Thyroid gland (tissue), 4 donors: ENCODE measurements at regions not wholly inside any gene's neighbourhood (a gene's known extent, or its start where the extent isn't known, plus 50 kb on each side); places are given as distances from the start of the nearest gene placed in this dataset.

Source experiments
- DNase-seq, 2 donors: peaks; one replicate each; pipeline ENCODE4 v3.0.0-alpha.2; 2019
- H3K27ac ChIP-seq, 3 donors: fragments of 200-600 bp; sonication (generic); 1 replicate in 2 of 3; 2 replicates in 1 of 3; pipeline ENCODE4 v1.5.1; 2016 to 2019; ENCODE audit warnings: mild to moderate bottlenecking in 1 of 3, moderate library complexity in 1 of 3
- H3K27me3 ChIP-seq: fragments of 200-600 bp; sonication (generic); one replicate; pipeline ENCODE4 v1.5.1; 2019
- H3K36me3 ChIP-seq, 2 donors: fragments of 200-600 bp; sonication (generic); one replicate each; pipeline ENCODE4 v1.5.1; 2016 to 2019
- H3K4me1 ChIP-seq, 2 donors: fragments of 200-600 bp; sonication (generic); one replicate each; pipeline ENCODE4 v1.5.1; 2017 to 2019
- H3K4me3 ChIP-seq, 3 donors: fragments of 200-600 bp; sonication (generic); replicated peaks in 1 of 3; 1 replicate in 2 of 3; 2 replicates in 1 of 3; pipeline ENCODE4 v1.5.1; 2016; ENCODE audit warnings: mild to moderate bottlenecking in 1 of 3
- H3K9me3 ChIP-seq: fragments of 200-600 bp; sonication (generic); one replicate; pipeline ENCODE4 v1.5.1; 2017
- CTCF ChIP-seq, 6 experiments: fragments of 200-600 bp in 3 of 6; fragments of 450-650 bp in 3 of 6; sonication (generic) in 3 of 6; IDR thresholded peaks; one replicate each; pipeline ENCODE4 v1.5.1; 2016 to 2019; ENCODE audit warnings: antibody characterized with exemption in 6 of 6, mild to moderate bottlenecking in 2 of 6, inconsistent platforms in 1 of 6, moderate library complexity in 1 of 6
- POLR2A ChIP-seq, 2 donors: fragments of 450-650 bp; IDR thresholded peaks; one replicate each; pipeline ENCODE4 v1.6.1; 2017; ENCODE audit warnings: antibody characterized with exemption in 2 of 2, mild to moderate bottlenecking in 2 of 2, moderate library complexity in 1 of 2
- WGBS, 2 donors: methylation state at CpG; one replicate each; pipeline ENCODE4 v1.1.5; 2017; 5-methylcytosine and 5-hydroxymethylcytosine counted together
- intact Hi-C: fragments of 100-400 bp; cut with DNase I; formaldehyde crosslinking; loops from one replicate; pipeline ENCODE4 v1.15.1; 2023

- Histone ChIP-seq H3K4me3 (no peak overlapping the region), H3K27ac (peak overlapping the region in 1 of 3 donors; percentile 5), H3K4me1 (peaks cover 4 to 13% of the 10 kb centered on the region in 2 donors), H3K36me3 (no peaks in the 10 kb centered on the region), H3K27me3 (no peaks in the 10 kb centered on the region), H3K9me3 (no peaks in the 10 kb centered on the region)
- TF ChIP-seq CTCF (IDR thresholded peaks at IDR 0.05) (no peak), POLR2A (IDR thresholded peaks at IDR 0.05) (no peak)
- WGBS, 2 donors: 18 to 38% methylated on average over 1 of the region's 1 CpG
- intact Hi-C loops: no loop called here
- peak; percentile 62 to 75 for DNase-seq
These were observed 116.0 kb upstream of the FOXA2 start for GRCh38 chr20:22700367-22700766.

- Histone ChIP-seq H3K27me3 (no peaks in the 10 kb centered on the region), H3K36me3 (no peaks in the 10 kb centered on the region), H3K9me3 (no peaks in the 10 kb centered on the region), H3K4me3 (no peak overlapping the region), H3K27ac (no peak overlapping the region), H3K4me1 (peaks cover 4 to 13% of the 10 kb centered on the region in 2 donors)
- intact Hi-C loops: no loop called here
- WGBS, 2 donors: 95 to 96% methylated on average over 1 of the region's 1 CpG
- DNase-seq: no peak
- TF ChIP-seq POLR2A (IDR thresholded peaks at IDR 0.05) (no peak), CTCF (IDR thresholded peaks at IDR 0.05) (no peak)
These were observed 117.4 kb upstream of the FOXA2 start for GRCh38 chr20:22701679-22702308.

- Histone ChIP-seq H3K4me3 (no peak overlapping the region), H3K9me3 (no peaks in the 10 kb centered on the region), H3K27ac (no peak overlapping the region), H3K4me1 (peaks cover 4 to 13% of the 10 kb centered on the region in 2 donors), H3K36me3 (no peaks in the 10 kb centered on the region), H3K27me3 (no peaks in the 10 kb centered on the region)
- TF ChIP-seq POLR2A (IDR thresholded peaks at IDR 0.05) (no peak), CTCF (IDR thresholded peaks at IDR 0.05) (no peak)
- no peak for DNase-seq
- intact Hi-C loops: no loop called here
These were observed 119.5 kb upstream of the FOXA2 start for GRCh38 chr20:22703843-22704242.

GRCh38 chr20:22711971-22712755, 127.8 kb upstream of the FOXA2 start:
- WGBS, 2 donors: 84 to 89% methylated on average over 2 of the region's 2 CpGs
- Histone ChIP-seq H3K4me3 (no peak overlapping the region), H3K4me1 (no peaks in the 10 kb centered on the region), H3K36me3 (no peaks in the 10 kb centered on the region), H3K27ac (no peak overlapping the region), H3K27me3 (no peaks in the 10 kb centered on the region), H3K9me3 (no peaks in the 10 kb centered on the region)
- TF ChIP-seq POLR2A (IDR thresholded peaks at IDR 0.05): no peak
- no peak for TF ChIP-seq CTCF (IDR thresholded peaks at IDR 0.05)
- DNase-seq: no peak
- intact Hi-C loops: no loop called here

- Histone ChIP-seq H3K27ac (no peak overlapping the region), H3K4me3 (no peak overlapping the region), H3K4me1 (no peaks in the 10 kb centered on the region), H3K27me3 (no peaks in the 10 kb centered on the region), H3K9me3 (no peaks in the 10 kb centered on the region), H3K36me3 (no peaks in the 10 kb centered on the region)
- DNase-seq: peak; percentile 62 to 75
- intact Hi-C loops: no loop called here
- WGBS, 2 donors: 29 to 30% methylated on average over 5 of the region's 5 CpGs
- TF ChIP-seq POLR2A (IDR thresholded peaks at IDR 0.05) (no peak), CTCF (IDR thresholded peaks at IDR 0.05) (no peak)
These were observed 132.5 kb upstream of the FOXA2 start for GRCh38 chr20:22716821-22717351.
